ENCODE measurements at regions not wholly inside any gene's neighbourhood (a gene's known extent, or its start where the extent isn't known, plus 50 kb on each side); places are given as distances from the start of the nearest gene placed in this dataset.

DNA sequence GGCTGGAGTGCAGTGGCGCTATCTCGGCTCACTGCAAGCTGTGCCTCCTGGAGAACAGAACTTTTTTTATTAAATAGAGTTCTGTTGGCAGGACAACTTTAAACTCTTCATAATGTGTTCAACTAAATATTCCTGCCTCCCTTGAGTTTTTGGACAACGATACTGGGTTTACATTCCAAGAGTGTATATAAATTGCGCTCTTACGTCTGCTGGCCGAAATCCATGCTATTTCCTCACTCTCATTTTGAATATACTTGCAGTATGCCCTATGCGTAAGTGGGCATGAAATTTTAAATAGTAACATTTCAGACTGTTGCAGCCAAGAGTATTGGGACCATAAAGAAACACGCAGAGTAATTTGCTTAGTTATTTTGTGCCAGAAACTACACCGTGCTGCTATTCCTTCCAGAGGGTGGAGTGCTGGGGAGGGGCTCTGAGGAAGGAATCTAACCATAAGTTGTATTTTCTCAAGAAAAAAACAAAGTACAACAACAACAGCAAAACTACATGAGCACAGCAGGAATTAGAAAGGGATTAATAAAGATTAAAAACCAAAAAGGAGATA lies 480.0 kb downstream of the NLGN4X start:
- TF ChIP-seq YY1 (IDR thresholded peaks at IDR 0.05; ENCODE audit: insufficient read depth, insufficient read length): no peak
- TF ChIP-seq ZNF274 (IDR thresholded peaks at IDR 0.05; ENCODE audit: low read depth, low read length): no peak
- no peak for TF ChIP-seq SUZ12 (IDR thresholded peaks at IDR 0.05; ENCODE audit: extremely low read depth, insufficient read depth, insufficient read length)

Data from NT2/D1 (cell line).